Glutamatergic neuron (in vitro differentiated cells): ENCODE measurements at regions not wholly inside any gene's neighbourhood (a gene's known extent, or its start where the extent isn't known, plus 50 kb on each side); places are given as distances from the start of the nearest gene placed in this dataset.

Experiments used
- DNase-seq: peaks from one replicate; pipeline ENCODE4 v3.0.0; 2022
- H3K27ac Mint-ChIP-seq: one replicate; pipeline ENCODE4 v1.8.0; 2020; ENCODE audit warnings: mild to moderate bottlenecking, mixed read lengths, inconsistent platforms; ENCODE audit not compliant: unreplicated experiment
- H3K27me3 Mint-ChIP-seq: one replicate; pipeline ENCODE4 v1.8.0; 2020; ENCODE audit warnings: mild to moderate bottlenecking, moderate library complexity, mixed read lengths, inconsistent platforms; ENCODE audit not compliant: unreplicated experiment
- H3K36me3 Mint-ChIP-seq: one replicate; pipeline ENCODE4 v1.8.0; 2020; ENCODE audit warnings: mild to moderate bottlenecking, mixed read lengths, inconsistent platforms; ENCODE audit not compliant: unreplicated experiment
- H3K4me1 Mint-ChIP-seq: one replicate; pipeline ENCODE4 v1.8.0; 2020; ENCODE audit warnings: mild to moderate bottlenecking, low read depth, mixed read lengths, inconsistent platforms; ENCODE audit not compliant: unreplicated experiment
- H3K4me3 Mint-ChIP-seq: one replicate; pipeline ENCODE4 v1.8.0; 2020; ENCODE audit warnings: mild to moderate bottlenecking, mixed read lengths, inconsistent platforms; ENCODE audit not compliant: unreplicated experiment
- H3K9me3 Mint-ChIP-seq: one replicate; pipeline ENCODE4 v1.8.0; 2020; ENCODE audit warnings: mild to moderate bottlenecking, moderate library complexity, mixed read lengths, inconsistent platforms; ENCODE audit not compliant: unreplicated experiment
- CTCF ChIP-seq: fragments of 200-600 bp; sonication (generic); IDR thresholded peaks from one replicate; pipeline ENCODE4 v1.5.0; 2021; ENCODE audit not compliant: partially characterized antibody, unreplicated experiment

GRCh38 chr14:71692496-71692895, 239.7 kb upstream of the RGS6 start:
- Mint-ChIP-seq H3K4me3 (no peak overlapping the region), H3K4me1 (no peaks in the 10 kb centered on the region), H3K36me3 (no peaks in the 10 kb centered on the region), H3K27ac (no peak overlapping the region), H3K27me3 (no peaks in the 10 kb centered on the region), H3K9me3 (no peaks in the 10 kb centered on the region)
- DNase-seq = no peak
- TF ChIP-seq CTCF = no peak

- no peaks in the 10 kb centered on the region for H3K4me1 Mint-ChIP-seq
Observed at GRCh38 chr14:71693381-71693780, 238.8 kb upstream of the RGS6 start.

GRCh38 chr14:71694591-71695530, 237.4 kb upstream of the RGS6 start:
- no peak overlapping the region for H3K4me3 Mint-ChIP-seq
- no peaks in the 10 kb centered on the region for H3K36me3 Mint-ChIP-seq
- no peak for DNase-seq
- H3K27ac Mint-ChIP-seq = no peak overlapping the region
- no peaks in the 10 kb centered on the region for H3K9me3 Mint-ChIP-seq
- H3K4me1 Mint-ChIP-seq = no peaks in the 10 kb centered on the region
- H3K27me3 Mint-ChIP-seq = no peaks in the 10 kb centered on the region
- TF ChIP-seq CTCF = no peak

More at GRCh38 chr14:71693381-71693780, 238.8 kb upstream of the RGS6 start:
- TF ChIP-seq CTCF = no peak
- Mint-ChIP-seq H3K4me3 (no peak overlapping the region), H3K36me3 (no peaks in the 10 kb centered on the region), H3K27ac (no peak overlapping the region), H3K9me3 (no peaks in the 10 kb centered on the region), H3K27me3 (no peaks in the 10 kb centered on the region)
- DNase-seq = no peak

DNA sequence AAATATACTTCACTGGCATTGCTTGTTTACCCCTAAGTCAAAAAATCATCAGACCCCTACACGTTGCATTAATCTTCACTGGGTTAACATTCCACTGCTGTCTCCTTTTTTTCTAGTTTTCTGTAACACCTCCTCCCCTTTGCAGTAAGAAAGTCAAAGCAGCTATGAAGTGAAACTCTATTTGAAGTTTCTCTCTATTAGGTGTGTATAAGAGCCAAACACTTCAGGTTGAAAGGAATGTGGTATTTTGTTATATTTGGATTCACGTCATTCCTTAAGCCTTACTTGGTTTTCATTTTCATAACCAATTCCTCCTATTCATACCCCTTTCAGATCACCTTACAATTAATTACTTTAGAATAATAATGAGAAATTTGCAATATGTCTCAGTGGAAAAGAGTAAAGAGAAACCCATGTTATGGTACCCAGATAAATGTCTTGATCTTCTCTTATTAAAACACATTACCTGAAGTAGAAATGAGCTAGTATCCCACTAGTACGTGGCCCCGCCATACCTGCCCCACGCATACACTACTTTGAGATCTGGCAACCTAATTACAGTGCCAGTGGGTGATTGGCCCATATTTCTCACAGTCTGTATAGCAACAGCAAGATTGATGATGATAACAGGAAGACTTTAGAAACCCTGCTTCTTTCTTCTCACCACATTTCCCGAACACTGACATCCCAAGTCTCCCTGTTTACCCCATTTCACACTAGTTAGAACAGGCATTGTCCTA, 236.4 kb upstream of the RGS6 start:
- Mint-ChIP-seq H3K4me1 (no peaks in the 10 kb centered on the region), H3K36me3 (no peaks in the 10 kb centered on the region), H3K4me3 (no peak overlapping the region), H3K9me3 (no peaks in the 10 kb centered on the region), H3K27ac (no peak overlapping the region), H3K27me3 (no peaks in the 10 kb centered on the region)
- no peak for TF ChIP-seq CTCF
- no peak for DNase-seq

DNA sequence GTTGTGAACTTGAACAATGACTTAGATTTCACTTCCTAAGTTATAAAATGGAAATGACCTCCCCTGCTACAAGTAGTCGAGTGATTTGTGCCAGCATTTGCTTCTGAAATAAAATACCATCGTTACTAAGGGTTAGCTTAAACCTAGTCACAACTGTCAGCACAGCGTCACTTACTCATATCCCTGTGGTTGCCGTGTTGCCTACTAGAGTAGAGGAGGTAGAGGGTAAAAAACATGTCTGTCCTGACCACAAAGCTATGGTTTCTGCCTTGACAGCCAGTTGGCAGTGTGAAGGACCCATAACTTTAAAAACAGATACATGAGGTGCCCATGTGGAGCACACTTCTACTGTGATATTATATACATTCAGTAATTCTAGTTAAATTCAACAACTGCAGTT, 234.2 kb upstream of the RGS6 start:
- H3K36me3 Mint-ChIP-seq = no peaks in the 10 kb centered on the region
- no peaks in the 10 kb centered on the region for H3K9me3 Mint-ChIP-seq

More for the DNA sequence above, 234.2 kb upstream of the RGS6 start:
- Mint-ChIP-seq H3K4me1 (peaks cover 3% of the 10 kb centered on the region), H3K27ac (no peak overlapping the region), H3K27me3 (no peaks in the 10 kb centered on the region), H3K4me3 (no peak overlapping the region)
- DNase-seq = no peak
- TF ChIP-seq CTCF = no peak
